Erythroblast (primary cell): ENCODE measurements at regions not wholly inside any gene's neighbourhood (a gene's known extent, or its start where the extent isn't known, plus 50 kb on each side); places are given as distances from the start of the nearest gene placed in this dataset.

Source experiments
- GATA1 ChIP-seq: IDR thresholded peaks from 2 replicates; pipeline ENCODE4 v1.6.1; 2011; ENCODE audit warnings: low read depth, mild to moderate bottlenecking, control low read depth, low read length, moderate library complexity
- POLR2A ChIP-seq: IDR thresholded peaks from 2 replicates; pipeline ENCODE4 v1.6.1; 2011; ENCODE audit warnings: mild to moderate bottlenecking, low read length

DNA sequence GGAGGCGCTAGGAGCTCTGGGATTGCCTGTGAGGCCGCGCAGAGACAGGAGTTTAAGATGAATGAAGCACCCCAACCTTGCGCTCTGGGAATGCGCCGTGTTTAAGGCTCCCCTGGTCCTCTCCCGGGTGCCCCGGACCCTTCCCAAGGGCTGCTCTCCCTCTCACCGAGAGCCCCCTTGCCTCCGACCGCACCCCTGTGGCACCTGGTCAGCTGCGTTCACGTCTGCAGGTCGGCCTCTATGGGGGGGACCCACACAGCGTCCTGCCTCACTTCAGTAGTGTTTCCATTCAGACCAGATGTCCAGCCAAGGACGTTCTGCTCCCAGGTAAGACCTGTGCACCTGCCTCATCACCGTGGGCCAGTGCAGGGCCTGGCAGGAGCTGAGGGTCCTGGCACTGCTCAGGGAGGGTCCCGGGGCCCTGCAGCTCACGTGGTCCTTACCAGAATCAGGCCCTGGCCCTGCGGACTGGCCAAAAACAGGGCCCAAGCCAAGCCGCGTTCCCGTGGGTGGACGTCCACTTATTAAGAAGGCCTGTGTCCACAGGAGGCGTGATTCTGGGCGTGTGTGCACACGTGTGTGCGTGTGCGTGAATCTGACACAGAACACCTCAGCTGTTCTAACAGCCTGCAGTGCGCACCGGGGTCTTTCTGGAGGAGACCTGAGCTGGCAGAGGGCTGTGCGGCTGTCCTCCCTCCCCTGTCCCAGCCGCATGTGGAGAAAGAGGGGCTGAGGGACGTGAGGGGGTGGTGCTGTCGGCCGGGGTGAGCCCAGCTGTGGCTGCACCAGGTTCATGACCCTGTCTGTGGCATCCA, 79.9 kb upstream of the BHLHE23 start:
- TF ChIP-seq POLR2A (no peak), GATA1 (no peak)
